ENCODE measurements at regions not wholly inside any gene's neighbourhood (a gene's known extent, or its start where the extent isn't known, plus 50 kb on each side); places are given as distances from the start of the nearest gene placed in this dataset.
A peak's percentile ranks its signal among the peaks of the same experiment; 100 is the strongest.

GRCh38 chr6:4698901-4699659, 77.1 kb upstream of the CDYL start:
- no peak overlapping the region for H3K4me3 ChIP-seq (ENCODE audit: low read depth, poor library complexity, severe bottlenecking)
- no peak for DNase-seq (ENCODE audit: low spot score in 2 of 2)
- 66 to 70% methylated on average over 3 of the region's 3 CpGs for WGBS, 2 donors
- no peak for TF ChIP-seq POLR2A (IDR thresholded peaks at IDR 0.05)
- TF ChIP-seq CTCF (IDR thresholded peaks at IDR 0.05): no peak
- intact Hi-C loops (cut with DNase I; ENCODE audit: low total_unique reads): no loop called here

- intact Hi-C loops (cut with DNase I; ENCODE audit: low total_unique reads): no loop called here
- TF ChIP-seq CTCF (IDR thresholded peaks at IDR 0.05): no peak
- no peak for TF ChIP-seq POLR2A (IDR thresholded peaks at IDR 0.05)
- H3K4me3 ChIP-seq (ENCODE audit: low read depth, poor library complexity, severe bottlenecking): no peak overlapping the region
- no peak for DNase-seq (ENCODE audit: low spot score in 2 of 2)
- 24 to 37% methylated on average over 4 of the region's 4 CpGs for WGBS, 2 donors
Observed at GRCh38 chr6:4693173-4693970, 82.8 kb upstream of the CDYL start.

GRCh38 chr6:4692664-4693063, 83.5 kb upstream of the CDYL start:
- intact Hi-C loops (cut with DNase I; ENCODE audit: low total_unique reads): no loop called here
- TF ChIP-seq CTCF (IDR thresholded peaks at IDR 0.05) (no peak), POLR2A (IDR thresholded peaks at IDR 0.05) (no peak)
- DNase-seq (ENCODE audit: low spot score in 2 of 2): no peak
- WGBS, 2 donors: 95 to 97% methylated on average over 3 of the region's 3 CpGs
- no peak overlapping the region for H3K4me3 ChIP-seq (ENCODE audit: low read depth, poor library complexity, severe bottlenecking)

GRCh38 chr6:4687989-4688947, 87.9 kb upstream of the CDYL start:
- intact Hi-C loops (cut with DNase I; ENCODE audit: low total_unique reads): no loop called here

More at GRCh38 chr6:4687989-4688947, 87.9 kb upstream of the CDYL start:
- TF ChIP-seq POLR2A (IDR thresholded peaks at IDR 0.05) (no peak), CTCF (IDR thresholded peaks at IDR 0.05) (no peak)
- WGBS, 2 donors: 42 to 45% methylated on average over 14 of the region's 14 CpGs
- no peak overlapping the region for H3K4me3 ChIP-seq (ENCODE audit: low read depth, poor library complexity, severe bottlenecking)
- DNase-seq (ENCODE audit: low spot score in 2 of 2): peak; percentile 68 to 80

All from lower leg skin (tissue), 4 donors.